ENCODE measurements at regions not wholly inside any gene's neighbourhood (a gene's known extent, or its start where the extent isn't known, plus 50 kb on each side); places are given as distances from the start of the nearest gene placed in this dataset.

GRCh38 chr12:42789808-42790760 is 200.5 kb upstream of the PRICKLE1 start:
- no peak for DNase-seq

- DNase-seq: no peak
These were observed 197.0 kb upstream of the PRICKLE1 start for GRCh38 chr12:42786400-42787148.

- no peak for DNase-seq
These were observed 196.4 kb upstream of the PRICKLE1 start for GRCh38 chr12:42785944-42786343.

- no peak for DNase-seq
These were observed 191.1 kb upstream of the PRICKLE1 start for GRCh38 chr12:42780671-42781070.

GRCh38 chr12:42779186-42779859 is 189.8 kb upstream of the PRICKLE1 start:
- DNase-seq: no peak

GRCh38 chr12:42776396-42776795 is 186.8 kb upstream of the PRICKLE1 start:
- no peak for DNase-seq

GRCh38 chr12:42774238-42774637 is 184.7 kb upstream of the PRICKLE1 start:
- DNase-seq: no peak

GRCh38 chr12:42770261-42770660 is 180.7 kb upstream of the PRICKLE1 start:
- DNase-seq: no peak

GRCh38 chr12:42769455-42769854 is 179.9 kb upstream of the PRICKLE1 start:
- DNase-seq: no peak

- DNase-seq: no peak
These were observed 178.5 kb upstream of the PRICKLE1 start for GRCh38 chr12:42767998-42768397.

GRCh38 chr12:42767326-42767954 is 177.9 kb upstream of the PRICKLE1 start:
- DNase-seq: no peak

GRCh38 chr12:42766754-42767153 is 177.2 kb upstream of the PRICKLE1 start:
- DNase-seq: no peak

- DNase-seq: no peak
These were observed 176.5 kb upstream of the PRICKLE1 start for GRCh38 chr12:42766026-42766425.

GRCh38 chr12:42763682-42764081 is 174.1 kb upstream of the PRICKLE1 start:
- DNase-seq: no peak

- no peak for DNase-seq
These were observed 172.9 kb upstream of the PRICKLE1 start for GRCh38 chr12:42762395-42762925.

GRCh38 chr12:42761601-42762350 is 172.2 kb upstream of the PRICKLE1 start:
- no peak for DNase-seq

GRCh38 chr12:42761086-42761485 is 171.5 kb upstream of the PRICKLE1 start:
- no peak for DNase-seq

- no peak for DNase-seq
These were observed 171.0 kb upstream of the PRICKLE1 start for GRCh38 chr12:42760550-42760949.

GRCh38 chr12:42759622-42760273 is 170.2 kb upstream of the PRICKLE1 start:
- DNase-seq: no peak

- no peak for DNase-seq
These were observed 169.3 kb upstream of the PRICKLE1 start for GRCh38 chr12:42758806-42759205.

GRCh38 chr12:42757624-42758119 is 168.1 kb upstream of the PRICKLE1 start:
- DNase-seq: no peak

Data from activated effector memory CD4-positive, alpha-beta T cell treated with anti-CD3 and anti-CD28 coated beads, Interleukin-2, amount 50 U/mL, for 16 hours (primary cell).